Endothelial cell of umbilical vein (primary cell): ENCODE measurements at regions not wholly inside any gene's neighbourhood (a gene's known extent, or its start where the extent isn't known, plus 50 kb on each side); places are given as distances from the start of the nearest gene placed in this dataset.

Source experiments
- BruUV-seq: library from RNA; stranded (reverse); fragments of 400-500 nt; replicated peaks from 2 replicates; lab custom pipeline; 2021; lab: Mats Ljungman, UMichigan
- CTCF ChIA-PET: fragments of 300-600, 350-600 bp; sonication (Branson Sonifier 250); formaldehyde crosslinking; loops from one replicate; lab custom pipeline; 2021; ENCODE audit warnings: antibody characterized with exemption, inconsistent platforms; lab: Charles Lee
- POLR2A ChIA-PET: fragments of 300-600, 350-600 bp; sonication (Branson Sonifier 250); formaldehyde crosslinking; loops from one replicate; lab custom pipeline; 2021; ENCODE audit warnings: antibody characterized with exemption, inconsistent platforms; lab: Charles Lee
- DNase-seq: peaks from one replicate; pipeline ENCODE4 v3.0.0-alpha.2; 2011; ENCODE audit warnings: low read depth, low spot score
- FAIRE-seq: peaks from 2 replicates; lab custom pipeline; 2011; peaks lifted over from hg19 to GRCh38; lab: Jason Lieb, UNC
- H2AFZ ChIP-seq: 2 replicates; pipeline ENCODE4 v1.6.0; 2012; ENCODE audit warnings: low read depth, low read length, control low read depth, inconsistent platforms
- H3K27ac ChIP-seq: 2 replicates; pipeline ENCODE4 v1.5.1; 2011; ENCODE audit warnings: low read depth, mild to moderate bottlenecking, control low read depth, low read length, moderate library complexity; ENCODE audit not compliant: insufficient read depth
- H3K27me3 ChIP-seq, 2 experiments: 2 replicates each; pipeline versions ENCODE4 v1.6.0 to v1.6.1; 2011; ENCODE audit warnings: low read length in 2 of 2, mixed read lengths in 1 of 2; ENCODE audit not compliant: control insufficient read depth in 2 of 2, insufficient read depth in 2 of 2
- H3K36me3 ChIP-seq, 2 experiments: 2 replicates in 1 of 2; 3 replicates in 1 of 2; pipeline ENCODE4 v1.5.1; 2011; ENCODE audit warnings: low read length in 2 of 2, mild to moderate bottlenecking in 1 of 2, moderate library complexity in 1 of 2; ENCODE audit not compliant: control insufficient read depth in 2 of 2, insufficient read depth in 2 of 2; ENCODE audit errors: extremely low read depth in 1 of 2
- H3K4me1 ChIP-seq: 3 replicates; pipeline ENCODE4 v1.5.1; 2011; ENCODE audit warnings: mild to moderate bottlenecking, low read length; ENCODE audit not compliant: control insufficient read depth, insufficient read depth; ENCODE audit errors: extremely low read depth
- H3K4me2 ChIP-seq: 2 replicates; pipeline ENCODE4 v1.6.1; 2011; ENCODE audit warnings: low read length, control low read depth, mixed read lengths; ENCODE audit not compliant: insufficient read depth
- H3K4me3 ChIP-seq, 3 experiments: fragments of 200-600 bp in 1 of 3; sonication (generic), shearing (Covaris generic) in 1 of 3; replicated peaks in 1 of 3; 2 replicates each; pipeline ENCODE4 v1.5.1; 2011 to 2016; ENCODE audit warnings: control low read depth in 3 of 3, low read length in 3 of 3, mild to moderate bottlenecking in 2 of 3, inconsistent platforms in 1 of 3, low read depth in 1 of 3, moderate library complexity in 1 of 3; ENCODE audit not compliant: insufficient read depth in 1 of 3
- H3K79me2 ChIP-seq: 2 replicates; pipeline ENCODE4 v1.6.0; 2012; ENCODE audit warnings: low read length, inconsistent platforms; ENCODE audit not compliant: control insufficient read depth, insufficient read depth
- H3K9ac ChIP-seq: replicated peaks from 2 replicates; pipeline ENCODE3; 2011; ENCODE audit warnings: low read length, control low read depth; ENCODE audit not compliant: insufficient read depth; ENCODE audit errors: extremely low read depth
- H3K9me1 ChIP-seq: replicated peaks from 3 replicates; pipeline ENCODE4 v1.6.0; 2011; ENCODE audit warnings: mild to moderate bottlenecking, low read length; ENCODE audit not compliant: control insufficient read depth, insufficient read depth; ENCODE audit errors: extremely low read depth
- H3K9me3 ChIP-seq: replicated peaks from 2 replicates; pipeline ENCODE4 v1.5.1; 2012; ENCODE audit warnings: low read length, inconsistent platforms; ENCODE audit not compliant: control insufficient read depth, insufficient read depth
- H4K20me1 ChIP-seq: replicated peaks from 2 replicates; pipeline ENCODE3; 2011; ENCODE audit warnings: mild to moderate bottlenecking, low read length; ENCODE audit not compliant: control insufficient read depth, insufficient read depth; ENCODE audit errors: extremely low read depth
- GATA2 ChIP-seq: IDR thresholded peaks from 2 replicates; pipeline ENCODE4 v1.7.0; 2011; ENCODE audit warnings: low read depth, mild to moderate bottlenecking, moderate library complexity, mixed read lengths, low read length; ENCODE audit not compliant: insufficient read length, insufficient read depth
- JUN ChIP-seq: IDR thresholded peaks from 2 replicates; pipeline ENCODE4 v1.6.1; 2011; ENCODE audit warnings: borderline replicate concordance, low read depth; ENCODE audit not compliant: insufficient read length, insufficient read depth
- POLR2A ChIP-seq: IDR thresholded peaks from 2 replicates; pipeline ENCODE4 v1.6.1; 2012; ENCODE audit warnings: low read depth, mild to moderate bottlenecking, control low read depth, low read length
- POLR2AphosphoS5 ChIP-seq: IDR thresholded peaks from 2 replicates; pipeline ENCODE4 v1.6.1; 2012; ENCODE audit warnings: low read depth, mild to moderate bottlenecking, control low read depth, low read length, moderate library complexity; ENCODE audit not compliant: insufficient read depth
- dilution Hi-C: fragments of 300-500 bp; cut with MboI; formaldehyde crosslinking; loops from one replicate; pipeline ENCODE4 v1.15.0; 2019; ENCODE audit warnings: low sequenced_read_pairs; ENCODE audit not compliant: extremely low pct_ligation_motif_present
- intact Hi-C: fragments of 100-400 bp; cut with micrococcal nuclease; formaldehyde crosslinking; loops from one replicate; pipeline ENCODE4 v1.10.0; 2022
- TF ChIP-seq, protein P1 (sequence below), 2 donors: IDR thresholded peaks; 1 replicate in 1 of 2; 2 replicates in 1 of 2; pipeline ENCODE4 v1.5.1; 2011; ENCODE audit warnings: low read length in 2 of 2, mild to moderate bottlenecking in 2 of 2, moderate library complexity in 2 of 2, control low read depth in 1 of 2, inconsistent platforms in 1 of 2, low read depth in 1 of 2; ENCODE audit not compliant: insufficient read depth in 1 of 2; ENCODE audit errors: extremely low read depth in 1 of 2

DNA sequence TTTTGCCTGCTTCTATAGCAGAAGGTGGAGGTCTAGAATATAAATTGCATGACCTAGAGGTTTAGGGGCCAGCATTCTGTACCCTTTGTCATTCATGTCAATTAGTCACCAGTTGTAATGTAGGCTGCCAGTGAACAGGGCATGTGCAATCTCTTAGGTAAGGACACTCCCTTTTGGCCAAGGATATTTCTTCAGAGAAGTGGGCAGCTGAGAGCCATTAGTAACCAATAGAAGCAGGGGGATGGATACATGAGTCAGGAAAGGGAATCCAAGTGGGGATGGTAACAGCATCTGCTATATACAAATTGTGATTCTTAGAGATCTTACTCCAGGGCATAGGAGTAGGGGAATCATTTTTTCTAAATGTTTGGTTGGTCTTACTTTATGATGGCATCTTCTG is 494.2 kb upstream of the JAG1 start:
- dilution Hi-C loops, result no loop called here
- BruUV-seq, result no TSS peak
- H3K79me2 ChIP-seq, result no peaks in the 10 kb centered on the region

DNA sequence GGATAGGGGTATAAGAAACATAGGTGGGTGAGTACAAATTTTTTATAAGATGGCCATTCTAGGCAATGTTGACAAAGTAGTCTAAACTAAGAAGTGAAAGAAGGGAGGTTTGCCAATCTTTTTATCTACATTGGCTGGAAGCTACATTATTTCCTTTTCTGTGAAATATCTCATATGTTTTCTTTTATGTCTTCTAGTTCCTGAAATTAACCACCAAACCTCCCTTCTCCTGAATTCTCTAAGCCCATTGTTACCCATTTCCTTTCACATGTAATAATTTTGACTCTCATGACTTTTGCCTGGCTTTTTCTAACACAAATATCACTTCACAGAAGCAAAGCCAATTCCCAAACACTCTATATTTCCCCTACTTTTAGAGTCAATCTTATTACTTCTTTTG is 496.2 kb upstream of the JAG1 start:
- TF ChIP-seq POLR2A (peak; percentile 51), GATA2 (peak; percentile 46), JUN (peak; percentile 34), POLR2AphosphoS5 (no peak)
- intact Hi-C loops (loop anchor here (1.0 kb wide), 1 partner anchor 9 kb away; no protein-coding TSS in a partner anchor), dilution Hi-C loops (no loop called here)
- Histone ChIP-seq H3K4me1 (peaks cover 15% of the 10 kb centered on the region), H3K4me2 (peak overlapping the region; percentile 73), H3K27ac (peak overlapping the region; percentile 81), H3K9me1 (no peaks in the 10 kb centered on the region), H3K27me3 (no peaks in the 10 kb centered on the region), H3K79me2 (no peaks in the 10 kb centered on the region), H3K9me3 (no peaks in the 10 kb centered on the region), H2AFZ (peak overlapping the region; percentile 24), H3K4me3 (peak overlapping the region in 1 of 3 experiments; percentile 17), H3K9ac (peak overlapping the region; percentile 39), H4K20me1 (no peaks in the 10 kb centered on the region), H3K36me3 (no peaks in the 10 kb centered on the region)
- ChIA-PET POLR2A (no interaction called here), CTCF (interaction anchor here (0.7 to 1.5 kb wide), 3 partner anchors 9 to 35 kb away, joined by 3 to 6 read pairs (median 5); no protein-coding TSS in a partner anchor)
- FAIRE-seq, result peak; percentile 70
- DNase-seq, result peak; percentile 94
- BruUV-seq, result no TSS peak

More for the DNA sequence above, 494.2 kb upstream of the JAG1 start:
- H3K27ac ChIP-seq, result no peak overlapping the region
- no peaks in the 10 kb centered on the region for H4K20me1 ChIP-seq
- no peak overlapping the region for H3K4me2 ChIP-seq
- no peak overlapping the region for H3K9ac ChIP-seq
- DNase-seq (no peak), FAIRE-seq (no peak)
- H3K9me1 ChIP-seq, result no peaks in the 10 kb centered on the region
- no peaks in the 10 kb centered on the region for H3K9me3 ChIP-seq
- H3K27me3 ChIP-seq, result no peaks in the 10 kb centered on the region
- CTCF ChIA-PET, result no interaction called here
- no peak overlapping the region for H3K4me3 ChIP-seq
- TF ChIP-seq, protein P1, sequence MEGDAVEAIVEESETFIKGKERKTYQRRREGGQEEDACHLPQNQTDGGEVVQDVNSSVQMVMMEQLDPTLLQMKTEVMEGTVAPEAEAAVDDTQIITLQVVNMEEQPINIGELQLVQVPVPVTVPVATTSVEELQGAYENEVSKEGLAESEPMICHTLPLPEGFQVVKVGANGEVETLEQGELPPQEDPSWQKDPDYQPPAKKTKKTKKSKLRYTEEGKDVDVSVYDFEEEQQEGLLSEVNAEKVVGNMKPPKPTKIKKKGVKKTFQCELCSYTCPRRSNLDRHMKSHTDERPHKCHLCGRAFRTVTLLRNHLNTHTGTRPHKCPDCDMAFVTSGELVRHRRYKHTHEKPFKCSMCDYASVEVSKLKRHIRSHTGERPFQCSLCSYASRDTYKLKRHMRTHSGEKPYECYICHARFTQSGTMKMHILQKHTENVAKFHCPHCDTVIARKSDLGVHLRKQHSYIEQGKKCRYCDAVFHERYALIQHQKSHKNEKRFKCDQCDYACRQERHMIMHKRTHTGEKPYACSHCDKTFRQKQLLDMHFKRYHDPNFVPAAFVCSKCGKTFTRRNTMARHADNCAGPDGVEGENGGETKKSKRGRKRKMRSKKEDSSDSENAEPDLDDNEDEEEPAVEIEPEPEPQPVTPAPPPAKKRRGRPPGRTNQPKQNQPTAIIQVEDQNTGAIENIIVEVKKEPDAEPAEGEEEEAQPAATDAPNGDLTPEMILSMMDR (IDR thresholded peaks at IDR 0.05; ENCODE audit: extremely low read depth in 1 of 2, insufficient read depth in 1 of 2, low read depth in 1 of 2, low read length in 2 of 2), result no peak
- POLR2A ChIA-PET, result no interaction called here
- H3K36me3 ChIP-seq, result no peaks in the 10 kb centered on the region
- intact Hi-C loops, result no loop called here
- peaks cover 15% of the 10 kb centered on the region for H3K4me1 ChIP-seq
- H2AFZ ChIP-seq, result no peak overlapping the region
